Mesothelial cell of epicardium (in vitro differentiated cells): ENCODE measurements at regions not wholly inside any gene's neighbourhood (a gene's known extent, or its start where the extent isn't known, plus 50 kb on each side); places are given as distances from the start of the nearest gene placed in this dataset.

Experiments
- DNase-seq, 2 experiments: peaks; one replicate each; pipeline ENCODE4 v3.0.0; 2021; ENCODE audit warnings: low spot score in 2 of 2; ENCODE audit not compliant: unreplicated experiment in 2 of 2
- H3K27ac Mint-ChIP-seq: 2 replicates; pipeline ENCODE4 v1.8.0; 2021; ENCODE audit warnings: mixed read lengths
- H3K27me3 Mint-ChIP-seq: 2 replicates; pipeline ENCODE4 v1.8.0; 2021; ENCODE audit warnings: low read depth, mixed read lengths
- H3K36me3 Mint-ChIP-seq: 2 replicates; pipeline ENCODE4 v1.8.0; 2021; ENCODE audit warnings: mixed read lengths
- H3K4me1 Mint-ChIP-seq: 2 replicates; pipeline ENCODE4 v1.8.0; 2021; ENCODE audit warnings: mixed read lengths
- H3K4me3 Mint-ChIP-seq: 2 replicates; pipeline ENCODE4 v1.8.0; 2021; ENCODE audit warnings: mild to moderate bottlenecking, moderate library complexity, mixed read lengths
- H3K9me3 Mint-ChIP-seq: 2 replicates; pipeline ENCODE4 v1.8.0; 2021; ENCODE audit warnings: mixed read lengths
- CTCF ChIP-seq: fragments of 200-600 bp; sonication (generic); IDR thresholded peaks from one replicate; pipeline ENCODE4 v1.5.0; 2021; ENCODE audit warnings: antibody characterized with exemption; ENCODE audit not compliant: unreplicated experiment

GRCh38 chr10:5281356-5281755, 83.4 kb upstream of the UCN3 start:
- no peak overlapping the region for H3K27ac Mint-ChIP-seq
- peaks cover 9% of the 10 kb centered on the region for H3K9me3 Mint-ChIP-seq
- peaks cover 3% of the 10 kb centered on the region for H3K27me3 Mint-ChIP-seq
- no peaks in the 10 kb centered on the region for H3K36me3 Mint-ChIP-seq
- TF ChIP-seq CTCF = no peak
- DNase-seq = no peak
- no peak overlapping the region for H3K4me3 Mint-ChIP-seq
- H3K4me1 Mint-ChIP-seq = no peaks in the 10 kb centered on the region

- Mint-ChIP-seq H3K9me3 (peaks cover 13% of the 10 kb centered on the region), H3K36me3 (no peaks in the 10 kb centered on the region), H3K4me3 (no peak overlapping the region), H3K27me3 (peaks cover 4% of the 10 kb centered on the region), H3K4me1 (no peaks in the 10 kb centered on the region), H3K27ac (no peak overlapping the region)
- no peak for DNase-seq
- no peak for TF ChIP-seq CTCF
Measured at GRCh38 chr10:5282137-5282536, 82.6 kb upstream of the UCN3 start.

- Mint-ChIP-seq H3K4me1 (no peaks in the 10 kb centered on the region), H3K4me3 (no peak overlapping the region), H3K36me3 (no peaks in the 10 kb centered on the region), H3K9me3 (peaks cover 11% of the 10 kb centered on the region), H3K27me3 (peaks cover 4% of the 10 kb centered on the region), H3K27ac (no peak overlapping the region)
- DNase-seq = no peak
- no peak for TF ChIP-seq CTCF
Measured at GRCh38 chr10:5283305-5284158, 81.2 kb upstream of the UCN3 start.

- Mint-ChIP-seq H3K9me3 (peaks cover 16% of the 10 kb centered on the region), H3K4me3 (no peak overlapping the region), H3K4me1 (no peaks in the 10 kb centered on the region), H3K36me3 (no peaks in the 10 kb centered on the region), H3K27ac (no peak overlapping the region), H3K27me3 (peaks cover 2% of the 10 kb centered on the region)
- DNase-seq = no peak
- no peak for TF ChIP-seq CTCF
Measured at GRCh38 chr10:5284311-5285057, 80.3 kb upstream of the UCN3 start.

GRCh38 chr10:5285186-5285585, 79.6 kb upstream of the UCN3 start:
- Mint-ChIP-seq H3K36me3 (no peaks in the 10 kb centered on the region), H3K27ac (no peak overlapping the region), H3K9me3 (peaks cover 19% of the 10 kb centered on the region), H3K4me1 (no peaks in the 10 kb centered on the region), H3K4me3 (no peak overlapping the region), H3K27me3 (peaks cover 2% of the 10 kb centered on the region)
- no peak for TF ChIP-seq CTCF
- no peak for DNase-seq
